GM21723 (cell line): ENCODE measurements at regions not wholly inside any gene's neighbourhood (a gene's known extent, or its start where the extent isn't known, plus 50 kb on each side); places are given as distances from the start of the nearest gene placed in this dataset.
"Not testable (repeated sequence)": the region's sequence is repeated elsewhere in the genome, so short reads cannot be mapped to it uniquely, and the experiment has no call there.

Experiments used
- ATAC-seq: cut with Tn5 transposase; IDR thresholded peaks from one replicate; pipeline ENCODE4 v1.9.1; 2021; ENCODE audit warnings: mild to moderate bottlenecking, moderate library complexity; ENCODE audit not compliant: unreplicated experiment

DNA sequence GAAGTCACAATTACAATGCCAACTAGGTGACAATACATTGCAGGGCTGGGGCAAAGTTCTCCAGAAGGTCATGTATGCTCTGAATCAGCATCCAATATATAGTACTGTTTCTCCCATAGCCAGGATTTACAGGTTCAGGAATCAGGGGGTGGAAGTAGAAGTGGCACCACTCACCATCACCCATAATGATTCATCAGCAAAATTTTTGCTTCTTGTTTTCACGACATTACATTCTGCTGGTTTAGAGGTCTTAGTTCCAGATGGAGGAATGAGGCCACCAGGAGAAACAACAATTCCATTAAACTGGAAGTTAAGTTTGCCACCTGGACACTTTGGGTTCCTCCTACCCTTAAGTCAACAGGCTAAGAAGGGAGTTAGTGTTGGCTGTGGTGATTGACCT, 505.9 kb downstream of the SLC6A15 start:
- ATAC-seq: not testable (repeated sequence)

- no peak for ATAC-seq
Measured at GRCh38 chr12:84397846-84398245, 514.8 kb downstream of the SLC6A15 start.

DNA sequence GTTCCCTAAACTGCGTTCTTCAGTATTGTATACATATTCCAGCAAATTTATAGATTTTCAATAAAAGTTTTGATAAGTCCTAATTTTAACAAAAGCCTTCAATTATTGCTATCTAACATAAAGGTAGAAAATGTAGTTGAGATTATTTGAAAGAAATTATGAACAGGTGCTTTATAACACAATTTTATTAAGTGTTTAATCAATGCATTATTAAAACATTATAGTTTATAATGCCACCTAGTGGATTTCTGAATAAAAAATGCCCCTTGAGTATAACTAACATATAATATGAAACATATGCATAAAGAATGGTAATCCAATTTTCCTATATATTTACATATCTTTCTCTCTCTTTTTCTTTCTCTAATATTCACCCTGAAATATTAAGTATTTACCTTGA, 515.3 kb downstream of the SLC6A15 start:
- no peak for ATAC-seq

DNA sequence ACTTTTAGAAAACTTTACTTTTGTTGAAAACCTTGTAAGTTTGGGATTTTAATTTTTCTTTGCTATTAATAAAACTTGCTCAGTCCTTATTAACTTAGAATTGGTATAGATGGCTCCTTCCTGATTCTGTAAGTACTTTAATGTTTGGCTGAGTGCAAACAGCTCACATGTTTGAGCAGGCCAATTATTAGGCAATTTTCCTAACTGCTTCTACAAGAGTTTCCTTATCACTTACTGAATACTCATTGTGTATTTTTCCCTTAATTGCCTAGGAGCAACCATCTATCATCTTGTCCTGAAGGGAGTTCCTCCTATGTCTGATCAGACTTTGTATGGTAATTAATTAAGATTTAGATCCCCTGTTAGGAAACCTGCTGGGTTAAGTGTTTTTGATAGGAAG, 521.4 kb downstream of the SLC6A15 start:
- ATAC-seq: not testable (repeated sequence)

GRCh38 chr12:84384384-84384783, 528.2 kb downstream of the SLC6A15 start:
- no peak for ATAC-seq

- ATAC-seq: not testable (repeated sequence)
Measured at GRCh38 chr12:84382486-84382885, 530.1 kb downstream of the SLC6A15 start.

DNA sequence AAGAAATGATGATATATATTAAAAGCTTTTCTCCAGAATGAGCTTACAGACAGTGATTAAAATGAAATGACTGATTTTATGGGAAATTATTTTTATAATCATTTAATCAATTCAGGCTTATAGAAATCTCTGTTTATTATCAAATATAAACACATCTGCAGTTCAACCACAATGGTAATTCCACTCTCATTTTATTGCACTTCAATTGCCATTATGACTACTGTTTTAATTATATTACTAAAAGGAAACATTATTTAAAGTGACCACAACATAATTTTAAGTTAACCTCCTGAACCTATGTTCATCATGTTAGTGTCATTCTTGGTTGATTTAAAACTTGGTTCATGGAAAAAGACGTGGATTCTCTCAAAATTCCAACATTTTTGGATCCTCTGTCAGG, 536.3 kb downstream of the SLC6A15 start:
- no peak for ATAC-seq

DNA sequence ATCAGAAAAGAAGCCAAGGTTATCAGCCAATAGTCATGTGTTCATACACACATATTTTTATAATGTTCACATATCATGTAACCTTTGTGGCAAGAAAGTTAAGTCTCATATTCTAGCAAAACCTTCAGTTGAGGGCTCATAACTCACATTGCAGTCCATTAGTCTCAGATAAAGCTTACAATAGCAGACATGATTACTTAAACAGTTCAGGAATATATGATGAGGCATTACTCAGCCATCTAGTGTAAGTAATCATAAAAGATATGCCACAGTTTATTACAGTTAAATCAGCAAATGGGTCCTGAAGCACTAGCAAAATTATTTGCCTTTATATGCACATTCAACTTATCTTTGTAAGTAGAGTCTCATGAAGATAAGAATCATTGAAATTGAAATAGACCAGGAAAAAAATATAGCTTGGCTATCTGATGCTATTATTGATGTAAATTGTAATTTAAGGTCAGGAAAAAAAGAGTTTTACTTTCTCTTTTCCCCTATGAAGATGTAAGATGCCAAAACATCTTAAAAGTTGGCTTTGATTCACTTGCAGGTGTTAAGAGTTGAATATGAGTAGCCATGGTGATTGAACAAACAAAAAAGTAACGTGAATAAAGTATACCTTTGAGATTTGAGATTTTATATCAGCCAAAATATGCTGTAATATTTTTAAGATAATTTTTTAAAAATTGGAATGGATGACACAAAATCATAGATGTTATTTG, 537.0 kb downstream of the SLC6A15 start:
- ATAC-seq: no peak

DNA sequence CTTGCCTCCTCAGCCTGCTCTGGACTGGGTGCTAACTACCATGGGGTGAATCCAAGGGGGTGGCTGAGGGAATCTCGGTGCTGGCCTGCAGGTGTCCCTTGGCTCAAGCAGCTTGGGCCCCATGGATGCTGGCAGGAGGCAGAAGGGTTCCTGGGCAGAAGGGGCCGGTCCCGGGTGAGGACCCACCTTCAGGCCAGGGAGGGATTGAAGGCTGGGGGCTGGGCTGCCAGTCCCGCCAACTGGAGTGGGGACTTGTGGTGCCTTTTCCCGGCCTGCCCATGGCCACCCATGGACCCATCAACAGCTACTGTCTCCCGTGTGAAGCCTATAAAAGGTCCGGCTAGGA, 550.1 kb downstream of the SLC6A15 start:
- no peak for ATAC-seq

GRCh38 chr12:84361651-84362551, 550.7 kb downstream of the SLC6A15 start:
- ATAC-seq: no peak

GRCh38 chr12:84357314-84357713, 555.3 kb downstream of the SLC6A15 start:
- no peak for ATAC-seq

- no peak for ATAC-seq
Measured at GRCh38 chr12:84356224-84356623, 556.4 kb downstream of the SLC6A15 start.

GRCh38 chr12:84355561-84355960, 557.0 kb downstream of the SLC6A15 start:
- ATAC-seq: no peak

GRCh38 chr12:84348582-84348981, 564.0 kb downstream of the SLC6A15 start:
- no peak for ATAC-seq

DNA sequence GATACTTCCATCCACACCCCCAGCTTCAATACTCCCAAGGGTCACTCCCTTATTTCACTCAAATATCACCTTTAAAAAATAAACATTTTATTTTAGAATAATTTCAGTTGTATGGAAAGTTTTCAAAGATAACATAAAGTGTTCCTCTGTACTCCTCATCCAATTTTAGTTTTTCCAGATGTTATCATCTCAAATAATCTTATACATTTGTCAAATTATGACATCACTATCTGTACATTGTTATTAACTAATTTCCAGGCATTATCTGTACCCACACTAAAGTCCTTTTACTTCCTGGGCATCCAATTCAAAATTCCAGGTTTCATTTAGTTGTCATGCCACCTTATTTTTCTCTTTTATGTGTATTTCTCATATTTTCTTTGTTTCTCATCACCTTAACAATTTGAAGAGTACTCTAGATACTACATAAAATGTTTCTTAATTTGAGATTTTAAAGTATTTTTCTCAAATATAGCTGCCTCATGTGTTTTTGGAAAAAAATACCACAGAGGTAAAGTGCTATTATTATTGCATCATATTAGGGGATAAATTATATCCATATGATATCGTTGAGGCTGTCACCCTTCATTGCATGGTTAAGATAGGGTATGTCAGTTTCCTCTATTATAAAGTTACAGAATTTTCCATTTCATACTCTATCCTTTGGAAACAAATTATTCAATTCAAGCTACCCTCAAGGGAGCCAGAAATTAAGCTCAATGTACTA, 571.0 kb downstream of the SLC6A15 start:
- no peak for ATAC-seq

GRCh38 chr12:84336231-84336630, 576.4 kb downstream of the SLC6A15 start:
- ATAC-seq: no peak

GRCh38 chr12:84329938-84330337, 582.7 kb downstream of the SLC6A15 start:
- ATAC-seq: no peak

DNA sequence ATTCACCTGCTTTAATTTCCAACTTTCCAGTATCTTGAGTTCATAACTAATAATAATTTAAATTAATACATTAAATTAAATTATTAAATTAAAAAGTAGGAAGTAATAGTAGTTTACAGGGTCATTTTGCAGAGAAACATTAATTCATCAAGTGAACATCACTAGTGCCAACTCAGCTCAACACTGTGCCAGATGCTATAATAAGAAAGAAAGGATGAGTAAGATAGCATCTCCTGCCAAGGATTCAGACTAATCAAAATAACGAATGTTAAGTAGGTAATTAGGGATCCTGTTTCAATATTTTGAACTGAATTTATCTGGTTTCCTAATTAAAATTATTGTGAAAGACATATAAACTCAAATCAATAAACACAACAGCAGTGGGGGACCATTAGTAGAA, 596.7 kb downstream of the SLC6A15 start:
- no peak for ATAC-seq

- no peak for ATAC-seq
Measured at GRCh38 chr12:84313323-84313675, 599.3 kb downstream of the SLC6A15 start.

DNA sequence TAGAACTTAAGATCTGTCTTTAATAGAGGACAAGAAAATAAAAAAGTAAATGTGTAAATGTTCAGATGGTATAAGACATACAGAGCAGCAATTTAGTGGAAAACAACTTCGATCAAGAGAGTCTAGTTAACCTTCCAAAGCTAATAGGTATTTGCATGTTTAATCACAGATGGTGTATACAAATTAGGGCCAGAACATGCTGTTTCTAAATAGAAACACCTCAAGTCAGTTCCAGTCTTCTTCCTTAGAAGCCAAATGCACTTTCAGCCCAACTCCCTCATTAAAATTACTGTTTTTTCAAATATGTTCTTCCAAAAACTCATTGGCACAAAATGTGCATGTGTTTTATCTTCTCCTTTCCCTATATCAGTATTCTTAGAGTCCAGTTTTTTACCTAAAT, 604.4 kb downstream of the SLC6A15 start:
- ATAC-seq: no peak

DNA sequence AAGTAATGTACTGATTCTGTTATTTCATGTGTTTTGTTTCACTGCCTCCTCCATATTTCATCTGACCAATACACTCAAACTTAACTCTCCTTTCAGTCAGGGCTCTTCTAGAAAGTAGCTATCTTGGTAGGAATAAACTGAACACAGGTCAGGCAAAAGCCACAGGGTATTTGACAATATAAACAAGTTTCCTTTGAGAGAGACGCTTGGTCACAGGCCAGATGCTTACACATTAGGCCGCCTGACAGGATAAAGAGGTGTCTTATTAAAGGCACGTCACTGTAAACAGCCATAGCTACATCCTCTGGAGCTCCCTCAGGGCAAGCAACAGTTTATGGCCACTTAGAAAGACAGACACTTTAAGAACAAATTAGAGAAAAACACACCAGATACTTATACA, 607.5 kb downstream of the SLC6A15 start:
- ATAC-seq: no peak

GRCh38 chr12:84294246-84294645, 618.4 kb downstream of the SLC6A15 start:
- no peak for ATAC-seq
